ENCODE measurements at regions not wholly inside any gene's neighbourhood (a gene's known extent, or its start where the extent isn't known, plus 50 kb on each side); places are given as distances from the start of the nearest gene placed in this dataset.

DNA sequence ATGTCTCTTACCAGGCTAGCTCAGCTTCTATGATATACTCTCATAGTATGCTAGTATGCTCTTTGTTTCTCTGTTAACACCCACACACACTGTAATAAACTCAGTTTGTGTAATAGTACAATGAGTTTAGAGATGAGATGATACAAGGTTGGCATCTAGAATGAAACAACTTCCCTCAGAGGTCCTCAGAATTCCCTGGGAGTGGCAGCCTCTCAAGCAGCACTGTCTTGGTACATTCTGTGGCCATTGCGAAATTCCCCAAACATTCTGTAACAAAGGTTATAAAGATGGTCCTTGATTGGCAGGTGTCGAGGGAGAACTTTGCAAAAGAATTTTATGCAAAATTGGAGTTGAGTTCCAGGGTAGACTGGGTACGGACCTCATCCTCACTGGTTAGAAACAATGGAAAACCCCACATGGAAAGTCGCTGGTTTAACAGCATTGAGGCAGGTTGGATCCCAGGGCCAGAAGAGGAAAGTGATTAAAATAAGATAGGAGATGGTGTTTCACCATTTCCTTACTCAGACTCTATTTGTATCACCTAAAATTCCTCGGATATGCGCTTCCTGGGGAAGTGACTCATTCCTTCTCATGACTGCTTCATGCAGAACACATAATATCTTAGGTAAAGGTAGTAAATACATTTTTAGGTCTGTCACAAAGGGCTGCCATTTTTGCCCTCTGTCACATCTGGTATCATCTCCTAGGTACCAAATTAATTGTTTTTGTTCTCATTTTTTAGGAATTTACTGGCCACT, 657.8 kb downstream of the SORCS1 start:
- Histone ChIP-seq H3K36me3 (no peaks in the 10 kb centered on the region), H3K27ac (no peak overlapping the region), H3K4me3 (no peak overlapping the region), H3K9me3 (no peaks in the 10 kb centered on the region), H3K27me3 (no peaks in the 10 kb centered on the region), H3K4me1 (no peaks in the 10 kb centered on the region)
- TF ChIP-seq, protein P1, sequence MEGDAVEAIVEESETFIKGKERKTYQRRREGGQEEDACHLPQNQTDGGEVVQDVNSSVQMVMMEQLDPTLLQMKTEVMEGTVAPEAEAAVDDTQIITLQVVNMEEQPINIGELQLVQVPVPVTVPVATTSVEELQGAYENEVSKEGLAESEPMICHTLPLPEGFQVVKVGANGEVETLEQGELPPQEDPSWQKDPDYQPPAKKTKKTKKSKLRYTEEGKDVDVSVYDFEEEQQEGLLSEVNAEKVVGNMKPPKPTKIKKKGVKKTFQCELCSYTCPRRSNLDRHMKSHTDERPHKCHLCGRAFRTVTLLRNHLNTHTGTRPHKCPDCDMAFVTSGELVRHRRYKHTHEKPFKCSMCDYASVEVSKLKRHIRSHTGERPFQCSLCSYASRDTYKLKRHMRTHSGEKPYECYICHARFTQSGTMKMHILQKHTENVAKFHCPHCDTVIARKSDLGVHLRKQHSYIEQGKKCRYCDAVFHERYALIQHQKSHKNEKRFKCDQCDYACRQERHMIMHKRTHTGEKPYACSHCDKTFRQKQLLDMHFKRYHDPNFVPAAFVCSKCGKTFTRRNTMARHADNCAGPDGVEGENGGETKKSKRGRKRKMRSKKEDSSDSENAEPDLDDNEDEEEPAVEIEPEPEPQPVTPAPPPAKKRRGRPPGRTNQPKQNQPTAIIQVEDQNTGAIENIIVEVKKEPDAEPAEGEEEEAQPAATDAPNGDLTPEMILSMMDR (IDR thresholded peaks at IDR 0.05), result no peak
- no peak for DNase-seq (ENCODE audit: low spot score)

DNA sequence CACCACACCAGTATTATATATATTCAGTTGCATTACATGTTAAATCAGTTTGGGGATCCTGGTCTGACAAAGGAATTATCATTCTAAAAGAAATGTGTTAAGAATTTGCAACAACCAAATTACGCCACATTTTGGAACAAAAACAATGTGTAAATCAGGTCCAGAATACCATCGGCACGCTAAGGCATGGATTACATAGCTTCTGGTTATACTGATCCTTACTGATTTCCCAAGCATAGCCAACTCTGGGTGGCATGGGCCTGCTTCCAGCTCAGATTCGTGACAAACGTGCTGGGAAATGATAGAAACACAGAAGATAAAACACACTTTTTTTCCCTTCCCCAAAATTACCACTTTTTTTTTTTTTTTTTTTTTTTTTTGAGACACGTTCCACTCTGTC, 660.0 kb downstream of the SORCS1 start:
- DNase-seq (ENCODE audit: low spot score), result no peak
- TF ChIP-seq, protein P1 (IDR thresholded peaks at IDR 0.05), result no peak
- Histone ChIP-seq H3K27ac (no peak overlapping the region), H3K27me3 (no peaks in the 10 kb centered on the region), H3K4me1 (no peaks in the 10 kb centered on the region), H3K36me3 (no peaks in the 10 kb centered on the region), H3K4me3 (no peak overlapping the region), H3K9me3 (no peaks in the 10 kb centered on the region)

DNA sequence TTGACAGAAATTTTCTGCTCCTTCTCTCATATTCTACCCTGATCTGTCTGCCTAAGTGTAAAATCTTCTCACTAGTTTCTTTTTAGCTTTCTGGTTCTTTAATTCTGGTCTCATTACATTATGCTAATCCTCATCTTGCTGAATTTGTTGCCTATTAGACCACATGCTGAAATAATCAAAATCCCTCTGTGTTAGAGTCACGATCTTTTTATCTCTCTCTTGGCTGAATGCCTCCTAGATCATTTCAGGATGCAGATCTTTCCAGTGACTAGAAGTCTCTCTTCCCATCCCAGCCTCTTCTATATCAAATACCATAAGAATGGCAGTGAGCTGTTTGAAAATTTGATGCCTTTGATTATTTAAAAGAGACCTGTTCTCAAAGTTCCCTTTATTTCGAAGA, 661.9 kb downstream of the SORCS1 start:
- no peaks in the 10 kb centered on the region for H3K4me1 ChIP-seq
- no peaks in the 10 kb centered on the region for H3K36me3 ChIP-seq
- H3K27me3 ChIP-seq, result no peaks in the 10 kb centered on the region
- TF ChIP-seq, protein P1 (IDR thresholded peaks at IDR 0.05), result no peak
- H3K27ac ChIP-seq, result no peak overlapping the region
- DNase-seq (ENCODE audit: low spot score), result no peak
- no peak overlapping the region for H3K4me3 ChIP-seq
- H3K9me3 ChIP-seq, result no peaks in the 10 kb centered on the region

DNA sequence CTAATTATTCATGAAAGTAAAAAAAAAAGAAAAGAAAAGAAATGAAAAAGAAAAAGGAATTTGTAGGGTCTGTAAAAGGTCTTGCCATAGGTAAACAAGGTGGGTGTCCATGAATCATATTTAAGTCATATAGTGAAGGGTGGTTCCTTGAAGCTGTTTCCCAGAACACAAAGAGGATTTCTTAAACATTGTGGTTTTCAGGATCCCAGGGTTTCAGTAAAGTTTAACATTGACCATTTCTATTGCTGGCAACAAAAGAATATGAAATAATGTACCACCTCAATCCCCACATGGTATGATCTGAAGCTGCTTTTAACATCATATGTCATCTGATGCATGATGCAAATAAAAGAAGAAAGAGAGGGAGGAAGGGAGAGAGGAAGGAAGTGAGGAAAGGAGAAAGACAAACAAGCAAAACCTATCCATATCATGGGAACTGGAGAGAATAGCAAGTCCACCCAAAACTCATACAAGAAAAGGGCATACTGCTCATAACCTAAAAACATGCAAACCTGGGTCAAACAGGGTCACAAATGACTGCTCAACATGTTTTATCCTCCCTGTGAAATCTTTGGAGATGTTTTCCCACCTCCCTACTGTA, 663.5 kb downstream of the SORCS1 start:
- Histone ChIP-seq H3K4me1 (no peaks in the 10 kb centered on the region), H3K27ac (no peak overlapping the region), H3K36me3 (no peaks in the 10 kb centered on the region), H3K27me3 (no peaks in the 10 kb centered on the region), H3K9me3 (no peaks in the 10 kb centered on the region), H3K4me3 (no peak overlapping the region)
- TF ChIP-seq, protein P1 (IDR thresholded peaks at IDR 0.05), result no peak
- DNase-seq (ENCODE audit: low spot score), result no peak

DNA sequence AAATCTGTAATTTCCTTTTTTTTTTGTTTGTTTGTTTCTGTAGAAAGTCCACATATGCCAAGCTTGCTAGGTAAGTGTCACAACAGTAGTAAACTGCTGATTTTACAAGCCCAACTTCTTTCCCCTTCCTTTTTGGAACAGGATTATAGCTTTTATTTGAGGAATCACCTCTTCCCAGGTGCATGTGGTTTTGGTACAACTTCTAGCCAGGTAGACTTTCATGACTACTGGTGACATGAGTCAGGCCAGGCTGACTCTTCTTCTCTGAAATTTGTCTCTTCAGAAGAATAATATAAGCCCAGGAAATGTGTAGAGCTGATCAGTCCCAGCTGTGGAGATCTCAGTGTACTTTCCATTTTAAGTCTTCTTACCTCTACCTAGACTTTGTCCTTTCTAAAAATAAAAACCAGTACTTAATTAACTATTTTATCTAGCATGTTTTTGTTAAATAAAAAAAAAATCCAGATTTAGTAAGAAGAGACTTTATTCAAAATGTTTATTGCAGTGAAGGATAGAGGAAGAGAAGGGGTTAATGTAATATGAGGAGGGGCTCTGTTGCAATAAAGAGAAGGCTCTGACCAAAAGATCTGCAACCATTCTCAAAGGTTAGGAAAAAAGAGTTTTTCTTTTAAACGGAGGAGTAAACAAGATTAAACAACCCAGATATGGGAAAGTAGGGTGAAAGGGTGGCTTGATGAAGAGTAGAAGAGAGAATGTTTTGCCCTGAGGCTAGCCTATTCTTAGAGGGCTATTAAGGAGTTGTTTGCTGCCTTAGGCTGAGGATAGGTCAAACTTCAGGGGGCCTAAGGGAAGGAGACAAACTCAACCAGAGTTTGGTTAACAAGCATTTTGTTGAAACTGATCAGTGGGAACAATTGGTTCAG, 664.2 kb downstream of the SORCS1 start:
- Histone ChIP-seq H3K9me3 (no peaks in the 10 kb centered on the region), H3K27me3 (no peaks in the 10 kb centered on the region), H3K4me1 (no peaks in the 10 kb centered on the region), H3K27ac (no peak overlapping the region), H3K36me3 (no peaks in the 10 kb centered on the region), H3K4me3 (no peak overlapping the region)
- DNase-seq (ENCODE audit: low spot score), result no peak
- TF ChIP-seq, protein P1 (IDR thresholded peaks at IDR 0.05), result no peak

All from right atrium auricular region (tissue), 2 donors.